Epithelial cell of proximal tubule (primary cell): ENCODE measurements at regions not wholly inside any gene's neighbourhood (a gene's known extent, or its start where the extent isn't known, plus 50 kb on each side); places are given as distances from the start of the nearest gene placed in this dataset.
"Not testable (repeated sequence)": the region's sequence is repeated elsewhere in the genome, so short reads cannot be mapped to it uniquely, and the experiment has no call there.

Experiments used
- DNase-seq: peaks from one replicate; pipeline ENCODE4 v3.0.0-alpha.2; 2011; ENCODE audit warnings: low read depth
- H3K4me3 ChIP-seq: 2 replicates; pipeline ENCODE4 v1.5.1; 2011; ENCODE audit warnings: low read depth, mild to moderate bottlenecking, low read length
- TF ChIP-seq, protein P1 (sequence below): conservative IDR thresholded peaks from 2 replicates; pipeline ENCODE4 v1.5.1; 2012; ENCODE audit warnings: low read depth, mild to moderate bottlenecking, low read length

DNA sequence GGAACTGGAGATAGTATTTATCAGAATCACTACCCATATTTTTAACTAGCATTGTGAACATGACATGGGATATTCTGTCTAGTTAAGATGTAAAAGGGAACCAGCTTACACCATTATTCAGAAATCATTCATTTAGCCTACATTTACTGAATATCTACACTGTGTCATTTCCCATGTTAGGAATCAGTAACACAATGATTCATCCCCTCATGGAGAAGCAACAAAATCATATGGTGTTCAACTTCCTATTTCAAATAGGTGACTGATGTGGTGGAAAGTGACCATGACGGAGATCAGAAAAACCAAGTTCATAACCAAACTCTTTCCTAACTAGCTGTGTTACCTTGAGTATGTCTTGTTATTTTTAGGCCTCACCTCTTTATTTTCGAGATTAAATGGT lies 550.0 kb upstream of the TUSC1 start:
- no peak for DNase-seq
- TF ChIP-seq, protein P1, sequence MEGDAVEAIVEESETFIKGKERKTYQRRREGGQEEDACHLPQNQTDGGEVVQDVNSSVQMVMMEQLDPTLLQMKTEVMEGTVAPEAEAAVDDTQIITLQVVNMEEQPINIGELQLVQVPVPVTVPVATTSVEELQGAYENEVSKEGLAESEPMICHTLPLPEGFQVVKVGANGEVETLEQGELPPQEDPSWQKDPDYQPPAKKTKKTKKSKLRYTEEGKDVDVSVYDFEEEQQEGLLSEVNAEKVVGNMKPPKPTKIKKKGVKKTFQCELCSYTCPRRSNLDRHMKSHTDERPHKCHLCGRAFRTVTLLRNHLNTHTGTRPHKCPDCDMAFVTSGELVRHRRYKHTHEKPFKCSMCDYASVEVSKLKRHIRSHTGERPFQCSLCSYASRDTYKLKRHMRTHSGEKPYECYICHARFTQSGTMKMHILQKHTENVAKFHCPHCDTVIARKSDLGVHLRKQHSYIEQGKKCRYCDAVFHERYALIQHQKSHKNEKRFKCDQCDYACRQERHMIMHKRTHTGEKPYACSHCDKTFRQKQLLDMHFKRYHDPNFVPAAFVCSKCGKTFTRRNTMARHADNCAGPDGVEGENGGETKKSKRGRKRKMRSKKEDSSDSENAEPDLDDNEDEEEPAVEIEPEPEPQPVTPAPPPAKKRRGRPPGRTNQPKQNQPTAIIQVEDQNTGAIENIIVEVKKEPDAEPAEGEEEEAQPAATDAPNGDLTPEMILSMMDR = no peak
- no peak overlapping the region for H3K4me3 ChIP-seq

DNA sequence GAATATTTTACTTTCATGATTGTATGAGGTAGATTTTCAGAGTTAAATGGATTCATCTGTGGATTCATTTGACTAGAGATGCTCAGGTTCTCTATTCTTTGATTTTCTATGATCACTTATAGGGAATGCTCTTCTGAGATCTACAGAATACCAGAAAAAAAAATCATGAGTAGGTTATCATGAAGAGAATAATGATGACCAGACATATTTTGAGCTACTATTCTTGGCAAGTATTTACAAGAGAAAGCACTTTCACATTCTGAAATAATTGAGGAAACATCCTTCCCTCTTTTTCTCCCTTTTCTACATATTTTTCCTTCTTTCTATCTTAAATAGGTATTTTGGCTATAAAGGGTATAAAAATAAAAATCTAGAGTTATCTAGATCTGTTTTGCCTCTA lies 543.0 kb upstream of the TUSC1 start:
- TF ChIP-seq, protein P1 = no peak
- H3K4me3 ChIP-seq = no peak overlapping the region
- DNase-seq = no peak

DNA sequence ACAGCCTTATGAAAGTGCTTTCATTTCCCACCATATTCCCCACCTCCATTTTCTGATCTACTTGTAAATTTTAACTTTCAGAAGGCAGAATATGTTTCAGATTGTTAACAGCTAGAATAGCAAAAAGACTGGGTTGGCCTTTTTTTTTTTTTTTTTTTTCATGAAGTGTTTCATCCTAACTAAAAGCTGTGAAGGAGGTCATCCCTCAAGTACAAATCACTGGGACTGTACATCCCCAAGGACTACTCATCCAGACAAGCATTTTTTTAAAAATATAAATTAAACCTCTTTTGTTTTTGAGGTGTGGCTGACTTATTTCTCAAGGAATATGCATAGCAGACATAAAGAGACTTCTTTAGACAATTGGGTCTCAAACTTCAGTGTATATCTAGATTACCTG lies 542.1 kb upstream of the TUSC1 start:
- TF ChIP-seq, protein P1 = no peak
- no peak overlapping the region for H3K4me3 ChIP-seq
- no peak for DNase-seq

DNA sequence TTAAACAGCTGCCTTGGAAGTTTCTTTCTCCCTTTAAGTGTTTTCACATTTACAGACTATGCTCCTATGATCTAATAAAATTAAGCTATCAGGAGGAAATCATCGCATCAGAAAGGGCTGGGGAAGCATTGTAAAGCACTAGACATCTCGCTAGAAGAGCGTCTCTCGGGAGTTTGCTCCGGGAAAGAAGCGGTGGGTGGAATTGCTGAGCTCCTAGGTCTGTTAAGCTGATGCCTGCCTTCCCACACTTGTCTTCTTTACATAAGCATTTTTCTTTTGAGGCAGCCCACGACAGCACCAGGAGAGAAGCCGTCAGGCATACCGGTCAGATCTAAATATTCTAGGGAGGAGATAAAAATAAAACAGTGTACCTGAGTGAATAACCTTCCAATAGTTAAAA lies 541.7 kb upstream of the TUSC1 start:
- TF ChIP-seq, protein P1 = no peak

DNA sequence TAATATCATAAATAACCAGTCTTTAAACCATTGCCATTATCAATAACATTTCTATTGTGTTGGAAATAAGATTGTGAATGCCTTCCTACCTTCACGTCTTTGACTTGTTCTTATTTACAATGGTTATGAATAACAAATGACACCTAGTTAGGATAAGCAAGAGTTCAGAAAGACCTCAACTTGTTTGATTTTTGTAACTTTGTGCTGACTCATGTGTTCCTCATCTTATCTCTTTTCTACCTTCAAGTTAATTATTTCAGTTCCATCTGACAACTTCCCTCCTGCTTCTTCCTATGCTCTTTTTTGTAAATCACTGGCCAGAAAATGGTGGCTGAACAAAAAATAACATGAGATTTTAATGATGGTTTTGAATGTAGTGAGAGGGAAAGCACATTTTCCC lies 538.5 kb upstream of the TUSC1 start:
- no peak for DNase-seq
- TF ChIP-seq, protein P1 = no peak
- no peak overlapping the region for H3K4me3 ChIP-seq

More for the DNA sequence above, 541.7 kb upstream of the TUSC1 start:
- DNase-seq = no peak
- no peak overlapping the region for H3K4me3 ChIP-seq

DNA sequence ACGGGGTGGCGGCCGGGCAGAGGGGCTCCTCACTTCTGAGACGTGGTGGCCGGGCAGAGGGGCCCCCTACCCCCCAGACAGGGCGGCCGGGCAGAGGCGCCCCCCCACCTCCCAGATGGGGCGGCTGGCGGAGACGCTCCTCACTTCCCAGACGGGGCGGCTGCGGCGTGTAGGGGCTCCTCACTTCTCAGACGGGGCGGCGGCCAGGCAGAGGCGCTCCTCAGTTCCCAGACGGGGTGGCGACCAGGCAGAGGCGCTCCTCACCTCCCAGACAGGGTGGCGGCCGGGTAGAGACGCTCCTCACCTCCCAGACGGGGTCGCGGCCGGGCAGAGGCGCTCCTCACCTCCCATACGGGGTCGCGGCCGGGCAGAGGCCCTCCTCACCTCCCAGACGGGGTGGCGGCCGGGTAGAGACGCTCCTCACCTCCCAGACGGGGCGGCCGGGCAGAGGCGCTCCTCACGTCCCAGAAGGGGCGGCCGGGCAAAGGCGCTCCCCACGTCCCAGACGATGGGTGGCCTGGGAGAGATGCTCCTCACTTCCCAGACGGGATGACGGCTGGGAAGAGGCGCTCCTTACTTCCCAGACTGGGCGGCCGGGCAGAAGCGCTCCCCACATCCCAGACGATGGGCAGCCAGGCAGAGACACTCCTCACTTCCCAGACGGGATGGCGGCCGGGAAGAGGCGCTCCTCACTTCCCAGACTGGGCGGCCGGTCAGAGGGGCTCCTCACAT lies 536.6 kb upstream of the TUSC1 start:
- not testable (repeated sequence) for H3K4me3 ChIP-seq, DNase-seq

DNA sequence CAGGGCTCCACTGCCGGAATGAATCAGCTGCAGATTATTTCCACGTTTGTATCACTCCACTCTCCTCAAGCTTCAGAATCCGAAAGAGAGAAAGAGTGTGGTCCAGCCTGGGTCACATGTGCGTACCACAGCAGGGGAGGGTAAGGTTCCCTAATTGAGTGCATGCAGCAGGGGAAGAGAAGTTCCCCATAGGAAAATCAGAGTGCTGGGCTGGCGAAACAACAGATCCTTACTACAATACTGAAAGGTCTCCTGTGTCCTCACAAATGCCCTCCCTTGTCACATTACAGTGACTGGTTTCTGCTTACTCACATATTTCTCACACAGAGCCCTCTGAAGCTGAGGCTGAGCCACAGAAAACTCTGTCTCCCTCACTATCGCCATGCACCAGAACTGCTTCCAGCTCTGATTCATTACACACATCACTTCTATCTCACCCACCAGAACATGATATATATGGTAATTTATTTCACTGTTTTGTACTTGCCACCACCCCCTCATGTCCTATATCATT lies 532.2 kb upstream of the TUSC1 start:
- TF ChIP-seq, protein P1 = no peak
- DNase-seq = no peak
- no peak overlapping the region for H3K4me3 ChIP-seq
